HepG2 (cell line): ENCODE measurements at regions not wholly inside any gene's neighbourhood (a gene's known extent, or its start where the extent isn't known, plus 50 kb on each side); places are given as distances from the start of the nearest gene placed in this dataset.

ENCODE experiments used
- ATAC-seq: fragments of 200-7000 bp; cut with Tn5 transposase; 3 replicates; pipeline ENCODE4 v1.9.1; 2020; ENCODE audit warnings: mild to moderate bottlenecking, moderate library complexity
- BruUV-seq: library from RNA; stranded (reverse); fragments of 400-500 nt; replicated peaks from 2 replicates; lab custom pipeline; 2021; lab: Mats Ljungman, UMichigan
- CTCF ChIA-PET: fragments of 300-600 bp; formaldehyde crosslinking; extraction: SDS; loops from one replicate; lab custom pipeline; 2021; ENCODE audit warnings: low total read pairs, inconsistent platforms, low intra/inter-chr PET ratio; lab: Yijun Ruan, JAX
- POLR2A ChIA-PET: fragments of 350-600 bp; sonication (Branson Sonifier 250); formaldehyde crosslinking; loops from one replicate; lab custom pipeline; 2020; ENCODE audit warnings: antibody characterized with exemption, inconsistent platforms; lab: Yijun Ruan, JAX
- DNase-seq: peaks from one replicate; pipeline ENCODE4 v3.0.0-alpha.2; 2015; ENCODE audit warnings: low spot score
- FAIRE-seq: peaks from 3 replicates; lab custom pipeline; 2011; peaks lifted over from hg19 to GRCh38; lab: Jason Lieb, UNC
- H2AFZ ChIP-seq: one replicate; pipeline ENCODE4 v1.6.1; 2011; ENCODE audit warnings: low read length, inconsistent platforms
- H3K27ac ChIP-seq: fragments of 300-600 bp; 3 replicates; pipeline ENCODE4 v1.8.0; 2011; ENCODE audit warnings: mixed run types, mild to moderate bottlenecking, mixed read lengths, low read length, inconsistent platforms; ENCODE audit not compliant: insufficient read depth; ENCODE audit errors: extremely low read length
- H3K27me3 ChIP-seq, 2 experiments: fragments of 200-600 bp in 1 of 2; 2 replicates in 1 of 2; 3 replicates in 1 of 2; pipeline versions ENCODE4 v1.6.0 to v1.8.0; 2011; ENCODE audit warnings: low read length in 2 of 2, mild to moderate bottlenecking in 2 of 2, moderate library complexity in 2 of 2, inconsistent platforms in 1 of 2; ENCODE audit not compliant: insufficient read depth in 2 of 2, control insufficient read depth in 1 of 2
- H3K36me3 ChIP-seq, 2 experiments: fragments of 200-600 bp in 1 of 2; replicated peaks in 1 of 2; 2 replicates in 1 of 2; 3 replicates in 1 of 2; pipeline versions ENCODE4 v1.5.1 to v1.8.0; 2011; ENCODE audit warnings: low read length in 2 of 2, inconsistent platforms in 1 of 2; ENCODE audit not compliant: insufficient read depth in 2 of 2, control insufficient read depth in 1 of 2
- H3K4me1 ChIP-seq: 2 replicates; pipeline ENCODE4 v1.5.1; 2012; ENCODE audit warnings: low read length, inconsistent platforms; ENCODE audit not compliant: insufficient read depth
- H3K4me2 ChIP-seq: 2 replicates; pipeline ENCODE4 v1.6.0; 2011; ENCODE audit warnings: low read depth, low read length, inconsistent platforms
- H3K4me3 ChIP-seq, 3 experiments: fragments of 200-600 bp in 1 of 3; sonication (generic), shearing (Covaris generic) in 1 of 3; replicated peaks in 1 of 3; 2 replicates each; pipeline ENCODE4 v1.5.1; 2011 to 2016; ENCODE audit warnings: low read length in 3 of 3, inconsistent platforms in 2 of 3, low read depth in 2 of 3, mild to moderate bottlenecking in 2 of 3, control low read depth in 1 of 3, mixed read lengths in 1 of 3; ENCODE audit not compliant: insufficient read depth in 1 of 3
- H3K79me2 ChIP-seq: one replicate; pipeline ENCODE4 v1.6.1; 2011; ENCODE audit warnings: low read length, inconsistent platforms; ENCODE audit not compliant: insufficient read depth
- H3K9ac ChIP-seq: 2 replicates; pipeline ENCODE4 v1.6.0; 2011; ENCODE audit warnings: mild to moderate bottlenecking, low read depth, low read length, inconsistent platforms; ENCODE audit not compliant: insufficient read depth
- H3K9me3 ChIP-seq: 2 replicates; pipeline ENCODE4 v1.5.1; 2012; ENCODE audit warnings: mild to moderate bottlenecking, low read length
- H4K20me1 ChIP-seq: 2 replicates; pipeline ENCODE4 v1.6.0; 2011; ENCODE audit warnings: inconsistent platforms, mild to moderate bottlenecking, low read length, moderate library complexity; ENCODE audit not compliant: insufficient read depth
- AFF4 ChIP-seq: sonication (generic); formaldehyde crosslinking; IDR thresholded peaks from 2 replicates; pipeline ENCODE4 v1.4.0; 2020; ENCODE audit warnings: missing genetic modification reagents
- ATAD3A ChIP-seq: sonication (generic); formaldehyde crosslinking; IDR thresholded peaks from 2 replicates; pipeline ENCODE4 v1.4.0; 2020; ENCODE audit warnings: missing genetic modification reagents
- E2F5 ChIP-seq: sonication (generic); formaldehyde crosslinking; conservative IDR thresholded peaks from 2 replicates; pipeline ENCODE4 v1.4.0; 2020; ENCODE audit warnings: missing genetic modification reagents
- GTF2F1 ChIP-seq: fragments of 150-350 bp; IDR thresholded peaks from 2 replicates; pipeline ENCODE4 v1.6.1; 2014; ENCODE audit warnings: low read length
- HNRNPLL ChIP-seq: fragments of 200-400 bp; formaldehyde crosslinking; IDR thresholded peaks from 2 replicates; pipeline ENCODE4 v1.6.1; 2017; ENCODE audit warnings: mild to moderate bottlenecking, low read depth, low read length; ENCODE audit not compliant: poor library complexity, severe bottlenecking
- IRF1 ChIP-seq: sonication (generic); formaldehyde crosslinking; IDR thresholded peaks from 2 replicates; pipeline ENCODE4 v1.4.0; 2020; ENCODE audit warnings: low read depth, mild to moderate bottlenecking, missing genetic modification reagents
- KDM5A ChIP-seq: fragments of 200-600 bp; sonication (generic); IDR thresholded peaks from 2 replicates; pipeline ENCODE4 v1.7.0; 2018; ENCODE audit warnings: antibody characterized with exemption, mild to moderate bottlenecking, low read length, borderline replicate concordance
- KLF13 ChIP-seq: sonication (generic); formaldehyde crosslinking; IDR thresholded peaks from 2 replicates; pipeline ENCODE4 v1.4.0; 2020; ENCODE audit warnings: mild to moderate bottlenecking, missing genetic modification reagents
- MAFK ChIP-seq, 2 experiments: IDR thresholded peaks in 1 of 2; conservative IDR thresholded peaks in 1 of 2; 2 replicates each; pipeline ENCODE4 v1.6.1; 2011; ENCODE audit warnings: improper control_type of control experiment in 2 of 2, low read length in 2 of 2
- MZF1 ChIP-seq: sonication (generic); formaldehyde crosslinking; IDR thresholded peaks from 2 replicates; pipeline ENCODE4 v1.8.1; 2023; ENCODE audit warnings: mild to moderate bottlenecking, missing genetic modification reagents, borderline replicate concordance
- NFKB2 ChIP-seq: sonication (generic); formaldehyde crosslinking; IDR thresholded peaks from 2 replicates; pipeline ENCODE4 v1.4.0; 2020; ENCODE audit warnings: missing genetic modification reagents, borderline replicate concordance
- NPAS2 ChIP-seq: sonication (generic); formaldehyde crosslinking; IDR thresholded peaks from 2 replicates; pipeline ENCODE4 v1.8.0; 2022; ENCODE audit warnings: mild to moderate bottlenecking, missing genetic modification reagents, borderline replicate concordance
- SOX5 ChIP-seq: IDR thresholded peaks from 2 replicates; pipeline ENCODE4 v1.6.1; 2016; ENCODE audit warnings: borderline replicate concordance
- SP4 ChIP-seq: sonication (generic); formaldehyde crosslinking; IDR thresholded peaks from 2 replicates; pipeline ENCODE4 v1.8.1; 2023; ENCODE audit warnings: mild to moderate bottlenecking, missing genetic modification reagents
- ZBTB7A ChIP-seq: sonication (generic); formaldehyde crosslinking; IDR thresholded peaks from 2 replicates; pipeline ENCODE4 v1.8.0; 2022; ENCODE audit warnings: mild to moderate bottlenecking, missing genetic modification reagents
- ZKSCAN8 ChIP-seq: IDR thresholded peaks from 2 replicates; pipeline ENCODE4 v1.6.1; 2016; ENCODE audit warnings: borderline replicate concordance, missing genetic modification reagents, missing compliant biosample characterization
- ZNF160 ChIP-seq: sonication (generic); formaldehyde crosslinking; IDR thresholded peaks from 2 replicates; pipeline ENCODE4 v1.8.0; 2022; ENCODE audit warnings: mild to moderate bottlenecking, inconsistent platforms, missing genetic modification reagents
- ZNF605 ChIP-seq: sonication (generic); formaldehyde crosslinking; IDR thresholded peaks from 2 replicates; pipeline ENCODE4 v1.8.0; 2022; ENCODE audit warnings: mild to moderate bottlenecking, missing genetic modification reagents
- ZNF883 ChIP-seq: sonication (generic); formaldehyde crosslinking; IDR thresholded peaks from 2 replicates; pipeline ENCODE4 v1.5.1; 2020; ENCODE audit warnings: mild to moderate bottlenecking, missing genetic modification reagents; ENCODE audit errors: not compliant biosample characterization
- WGBS: methylation state at CpG from one replicate; pipeline ENCODE4 v1.1.6; 2017; ENCODE audit warnings: low lambda C conversion rate; 5-methylcytosine and 5-hydroxymethylcytosine counted together
- in situ Hi-C: cut with HindIII; loops from 2 replicates; pipeline ENCODE4 v1.10.0; 2017; ENCODE audit warnings: low pct_unique_long_range_greater_than_20kb; ENCODE audit not compliant: extremely low pct_ligation_motif_present
- intact Hi-C: fragments of 100-400 bp; cut with micrococcal nuclease; formaldehyde crosslinking; loops from one replicate; pipeline ENCODE4 v1.10.0; 2022; ENCODE audit not compliant: unreplicated experiment

- TF ChIP-seq MZF1 (CRISPR knock-in tag) (no peak), GTF2F1 (no peak), NPAS2 (CRISPR knock-in tag) (no peak), SOX5 (CRISPR knock-in tag) (no peak), ZBTB7A (CRISPR knock-in tag) (no peak), E2F5 (CRISPR knock-in tag) (no peak), HNRNPLL (no peak)
Measured at GRCh38 chr1:193539731-193540459, 353.5 kb upstream of the B3GALT2 start (continued).

GRCh38 chr1:193538680-193539079 lies 352.3 kb upstream of the B3GALT2 start:
- ChIA-PET CTCF (no interaction called here), POLR2A (no interaction called here)
- BruUV-seq: no TSS peak
- H3K9me3 ChIP-seq: no peaks in the 10 kb centered on the region
- intact Hi-C loops: no loop called here
- no peaks in the 10 kb centered on the region for H3K4me1 ChIP-seq
- no peak overlapping the region for H3K27ac ChIP-seq
- DNase-seq: no peak
- in situ Hi-C loops: no loop called here
- no peaks in the 10 kb centered on the region for H3K79me2 ChIP-seq
- FAIRE-seq: no peak
- no peak overlapping the region for H3K9ac ChIP-seq
- H3K4me3 ChIP-seq: no peak overlapping the region
- ATAC-seq: no peak
- H4K20me1 ChIP-seq: no peaks in the 10 kb centered on the region
- H2AFZ ChIP-seq: no peak overlapping the region
- 1% methylated on average over 6 of the region's 6 CpGs for WGBS
- no peaks in the 10 kb centered on the region for H3K27me3 ChIP-seq
- H3K36me3 ChIP-seq: no peaks in the 10 kb centered on the region
- H3K4me2 ChIP-seq: no peak overlapping the region
- TF ChIP-seq AFF4 (CRISPR knock-in tag) (no peak), ZKSCAN8 (CRISPR knock-in tag) (no peak), ATAD3A (no peak), KDM5A (no peak), ZNF160 (CRISPR knock-in tag) (no peak), MAFK (conservative IDR thresholded peaks at IDR 0.05 in 1 of 2, IDR thresholded peaks at IDR 0.05 in 1 of 2; ENCODE audit: low read length in 2 of 2) (no peak), SP4 (CRISPR knock-in tag) (no peak), KLF13 (no peak), ZNF605 (CRISPR knock-in tag) (no peak), ZNF883 (CRISPR knock-in tag) (no peak), NFKB2 (CRISPR knock-in tag) (no peak), IRF1 (no peak)
